WERI-Rb-1 (cell line): ENCODE measurements at regions not wholly inside any gene's neighbourhood (a gene's known extent, or its start where the extent isn't known, plus 50 kb on each side); places are given as distances from the start of the nearest gene placed in this dataset.

Source experiments
- DNase-seq: peaks from one replicate; pipeline ENCODE4 v3.0.0-alpha.2; 2020
- H3K27ac ChIP-seq: fragments of 250-450 bp; sonication (Bioruptor Pico); 2 replicates; pipeline ENCODE4 v1.5.1; 2020; ENCODE audit warnings: mild to moderate bottlenecking, moderate library complexity
- H3K27me3 ChIP-seq: fragments of 250-450 bp; sonication (Bioruptor Pico); 2 replicates; pipeline ENCODE4 v1.5.1; 2021; ENCODE audit warnings: mild to moderate bottlenecking, low read depth, moderate library complexity; ENCODE audit not compliant: insufficient read depth, severe bottlenecking
- H3K36me3 ChIP-seq: fragments of 250-450 bp; sonication (Bioruptor Pico); 2 replicates; pipeline ENCODE4 v1.5.1; 2020; ENCODE audit warnings: mild to moderate bottlenecking, moderate library complexity
- H3K4me3 ChIP-seq: 2 replicates; pipeline ENCODE4 v1.5.1; 2011; ENCODE audit warnings: low read depth, mild to moderate bottlenecking, control low read depth, low read length
- H3K9me3 ChIP-seq: fragments of 250-450 bp; sonication (Bioruptor Pico); 2 replicates; pipeline ENCODE4 v1.5.1; 2021; ENCODE audit warnings: mild to moderate bottlenecking, moderate library complexity; ENCODE audit not compliant: severe bottlenecking
- TF ChIP-seq, protein P1 (sequence below): IDR thresholded peaks from 2 replicates; pipeline ENCODE4 v1.5.1; 2011; ENCODE audit warnings: low read depth, mild to moderate bottlenecking, control low read depth, inconsistent platforms, low read length

- Histone ChIP-seq H3K9me3 (no peaks in the 10 kb centered on the region), H3K27ac (no peak overlapping the region), H3K27me3 (no peaks in the 10 kb centered on the region), H3K4me3 (no peak overlapping the region), H3K36me3 (no peaks in the 10 kb centered on the region)
- TF ChIP-seq, protein P1, sequence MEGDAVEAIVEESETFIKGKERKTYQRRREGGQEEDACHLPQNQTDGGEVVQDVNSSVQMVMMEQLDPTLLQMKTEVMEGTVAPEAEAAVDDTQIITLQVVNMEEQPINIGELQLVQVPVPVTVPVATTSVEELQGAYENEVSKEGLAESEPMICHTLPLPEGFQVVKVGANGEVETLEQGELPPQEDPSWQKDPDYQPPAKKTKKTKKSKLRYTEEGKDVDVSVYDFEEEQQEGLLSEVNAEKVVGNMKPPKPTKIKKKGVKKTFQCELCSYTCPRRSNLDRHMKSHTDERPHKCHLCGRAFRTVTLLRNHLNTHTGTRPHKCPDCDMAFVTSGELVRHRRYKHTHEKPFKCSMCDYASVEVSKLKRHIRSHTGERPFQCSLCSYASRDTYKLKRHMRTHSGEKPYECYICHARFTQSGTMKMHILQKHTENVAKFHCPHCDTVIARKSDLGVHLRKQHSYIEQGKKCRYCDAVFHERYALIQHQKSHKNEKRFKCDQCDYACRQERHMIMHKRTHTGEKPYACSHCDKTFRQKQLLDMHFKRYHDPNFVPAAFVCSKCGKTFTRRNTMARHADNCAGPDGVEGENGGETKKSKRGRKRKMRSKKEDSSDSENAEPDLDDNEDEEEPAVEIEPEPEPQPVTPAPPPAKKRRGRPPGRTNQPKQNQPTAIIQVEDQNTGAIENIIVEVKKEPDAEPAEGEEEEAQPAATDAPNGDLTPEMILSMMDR, result no peak
- DNase-seq, result no peak
Observed at GRCh38 chr14:51167587-51168214, 72.3 kb upstream of the TMX1 start.

DNA sequence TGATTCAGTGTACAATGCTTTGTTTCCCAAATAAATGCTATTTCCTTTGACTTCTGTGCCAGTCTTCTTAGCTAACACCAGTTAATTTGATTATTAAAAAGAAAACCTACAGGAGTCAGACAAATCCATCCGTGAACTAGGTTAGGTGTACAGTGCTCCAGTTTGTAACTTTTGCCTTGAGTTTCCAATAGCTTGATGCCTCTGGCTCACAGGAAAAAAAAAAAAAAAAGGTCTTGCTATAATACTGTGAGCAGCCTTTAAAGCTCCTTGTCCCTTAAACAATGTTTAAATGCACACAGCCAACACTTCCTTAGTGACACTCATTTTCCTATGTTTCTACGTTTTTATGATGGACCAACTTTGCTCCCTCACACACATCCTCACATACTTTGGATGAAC is 71.8 kb upstream of the TMX1 start:
- no peaks in the 10 kb centered on the region for H3K9me3 ChIP-seq
- H3K36me3 ChIP-seq, result no peaks in the 10 kb centered on the region
- no peak overlapping the region for H3K27ac ChIP-seq
- TF ChIP-seq, protein P1, result no peak
- DNase-seq, result no peak
- H3K4me3 ChIP-seq, result no peak overlapping the region
- H3K27me3 ChIP-seq, result no peaks in the 10 kb centered on the region

DNA sequence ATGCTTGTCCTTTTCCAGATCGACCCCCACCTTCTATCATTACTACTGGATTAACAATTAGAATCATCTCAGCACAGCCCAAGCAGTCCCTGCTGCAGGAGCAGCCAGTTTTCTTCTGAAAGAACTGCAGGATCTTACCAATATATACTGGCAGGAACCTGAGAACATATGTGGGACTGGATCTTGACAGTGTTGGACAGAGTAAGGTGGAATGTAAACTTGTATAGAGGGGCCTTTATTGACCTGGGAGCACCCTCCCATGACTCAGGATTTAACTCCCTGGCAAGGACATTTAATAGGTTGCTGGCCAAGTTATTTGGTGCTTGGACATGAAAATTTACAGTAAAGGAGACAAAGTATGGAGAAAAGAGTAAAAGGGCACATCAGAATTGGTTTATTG is 66.2 kb upstream of the TMX1 start:
- Histone ChIP-seq H3K9me3 (no peaks in the 10 kb centered on the region), H3K4me3 (no peak overlapping the region), H3K36me3 (no peaks in the 10 kb centered on the region), H3K27me3 (no peaks in the 10 kb centered on the region), H3K27ac (no peak overlapping the region)
- TF ChIP-seq, protein P1, result no peak
- no peak for DNase-seq

- Histone ChIP-seq H3K4me3 (no peak overlapping the region), H3K36me3 (no peaks in the 10 kb centered on the region), H3K27me3 (no peaks in the 10 kb centered on the region), H3K9me3 (no peaks in the 10 kb centered on the region), H3K27ac (no peak overlapping the region)
- no peak for DNase-seq
- TF ChIP-seq, protein P1, result no peak
Observed at GRCh38 chr14:51176839-51177238, 63.2 kb upstream of the TMX1 start.

GRCh38 chr14:51180577-51180976 is 59.5 kb upstream of the TMX1 start:
- Histone ChIP-seq H3K36me3 (no peaks in the 10 kb centered on the region), H3K27ac (no peak overlapping the region), H3K27me3 (no peaks in the 10 kb centered on the region), H3K4me3 (no peak overlapping the region), H3K9me3 (no peaks in the 10 kb centered on the region)
- no peak for DNase-seq
- TF ChIP-seq, protein P1, result no peak

- Histone ChIP-seq H3K36me3 (no peaks in the 10 kb centered on the region), H3K4me3 (no peak overlapping the region), H3K9me3 (no peaks in the 10 kb centered on the region), H3K27me3 (no peaks in the 10 kb centered on the region), H3K27ac (no peak overlapping the region)
- no peak for DNase-seq
- TF ChIP-seq, protein P1, result no peak
Observed at GRCh38 chr14:51182131-51182565, 57.9 kb upstream of the TMX1 start.
